Occipital lobe (tissue), 1 donor: ENCODE measurements at regions not wholly inside any gene's neighbourhood (a gene's known extent, or its start where the extent isn't known, plus 50 kb on each side); places are given as distances from the start of the nearest gene placed in this dataset.
"Not testable (repeated sequence)": the region's sequence is repeated elsewhere in the genome, so short reads cannot be mapped to it uniquely, and the experiment has no call there.

Experiments used
- DNase-seq: peaks from one replicate; lab custom pipeline; 2025; lab: John Stamatoyannopoulos, UW

GRCh38 chr6:51213811-51214210, 395.1 kb downstream of the TFAP2B start:
- DNase-seq, result no peak

GRCh38 chr6:51214442-51214841, 395.8 kb downstream of the TFAP2B start:
- DNase-seq, result no peak

GRCh38 chr6:51218181-51218580, 399.5 kb downstream of the TFAP2B start:
- no peak for DNase-seq

- not testable (repeated sequence) for DNase-seq
Observed at GRCh38 chr6:51224580-51225240, 406.0 kb downstream of the TFAP2B start.

GRCh38 chr6:51241376-51241775, 422.7 kb downstream of the TFAP2B start:
- DNase-seq, result no peak

GRCh38 chr6:51249798-51250197, 431.1 kb downstream of the TFAP2B start:
- DNase-seq, result no peak

- DNase-seq, result no peak
Observed at GRCh38 chr6:51250317-51250716, 431.6 kb downstream of the TFAP2B start.

GRCh38 chr6:51257938-51258337, 439.3 kb downstream of the TFAP2B start:
- no peak for DNase-seq

- no peak for DNase-seq
Observed at GRCh38 chr6:51260003-51260402, 441.3 kb downstream of the TFAP2B start.

GRCh38 chr6:51261691-51262090, 443.0 kb downstream of the TFAP2B start:
- no peak for DNase-seq

GRCh38 chr6:51265426-51265825, 446.8 kb downstream of the TFAP2B start:
- no peak for DNase-seq

GRCh38 chr6:51266604-51267003, 447.9 kb downstream of the TFAP2B start:
- DNase-seq, result no peak

- no peak for DNase-seq
Observed at GRCh38 chr6:51268666-51269065, 450.0 kb downstream of the TFAP2B start.

GRCh38 chr6:51269876-51270275, 451.2 kb downstream of the TFAP2B start:
- DNase-seq, result no peak

- no peak for DNase-seq
Observed at GRCh38 chr6:51271615-51272014, 452.9 kb downstream of the TFAP2B start.

- DNase-seq, result no peak
Observed at GRCh38 chr6:51273228-51273961, 454.7 kb downstream of the TFAP2B start.

GRCh38 chr6:51277474-51277873, 458.8 kb downstream of the TFAP2B start:
- DNase-seq, result no peak

- DNase-seq, result no peak
Observed at GRCh38 chr6:51282026-51282425, 463.4 kb downstream of the TFAP2B start.

- DNase-seq, result no peak
Observed at GRCh38 chr6:51283723-51284355, 465.2 kb downstream of the TFAP2B start.

- DNase-seq, result no peak
Observed at GRCh38 chr6:51285876-51286275, 467.2 kb downstream of the TFAP2B start.

GRCh38 chr6:51289041-51289440, 470.4 kb downstream of the TFAP2B start:
- DNase-seq, result no peak

- DNase-seq, result no peak
Observed at GRCh38 chr6:51292659-51293058, 474.0 kb downstream of the TFAP2B start.
